Chondrocyte (in vitro differentiated cells): ENCODE measurements at regions not wholly inside any gene's neighbourhood (a gene's known extent, or its start where the extent isn't known, plus 50 kb on each side); places are given as distances from the start of the nearest gene placed in this dataset.

ENCODE experiments used
- DNase-seq: peaks from one replicate; pipeline ENCODE4 v3.0.0; 2021; ENCODE audit warnings: mixed read lengths, low spot score
- H3K27ac Mint-ChIP-seq: one replicate; pipeline ENCODE4 v1.8.0; 2021; ENCODE audit warnings: mild to moderate bottlenecking, moderate library complexity, mixed read lengths; ENCODE audit not compliant: unreplicated experiment
- H3K27me3 Mint-ChIP-seq: 2 replicates; pipeline ENCODE4 v1.8.0; 2021; ENCODE audit warnings: low read depth, mixed read lengths
- H3K36me3 Mint-ChIP-seq: 2 replicates; pipeline ENCODE4 v1.8.0; 2021; ENCODE audit warnings: low read depth, mixed read lengths
- H3K4me1 Mint-ChIP-seq: 2 replicates; pipeline ENCODE4 v1.8.0; 2021; ENCODE audit warnings: low read depth, mild to moderate bottlenecking, mixed read lengths
- H3K4me3 Mint-ChIP-seq: one replicate; pipeline ENCODE4 v1.8.0; 2021; ENCODE audit warnings: mild to moderate bottlenecking, moderate library complexity, mixed read lengths; ENCODE audit not compliant: unreplicated experiment
- H3K9me3 Mint-ChIP-seq: 2 replicates; pipeline ENCODE4 v1.8.0; 2021; ENCODE audit warnings: low read depth, mixed read lengths
- CTCF ChIP-seq: fragments of 200-600 bp; sonication (generic); IDR thresholded peaks from 2 replicates; pipeline ENCODE4 v1.5.0; 2021; ENCODE audit warnings: antibody characterized with exemption, mild to moderate bottlenecking, moderate library complexity

GRCh38 chr5:178794433-178794832 lies 64.0 kb upstream of the ZNF354A start:
- Mint-ChIP-seq H3K9me3 (peaks cover 24% of the 10 kb centered on the region), H3K4me3 (no peak overlapping the region), H3K27me3 (no peaks in the 10 kb centered on the region), H3K36me3 (no peaks in the 10 kb centered on the region), H3K27ac (no peak overlapping the region), H3K4me1 (no peaks in the 10 kb centered on the region)
- TF ChIP-seq CTCF: no peak
- peak; percentile 77 for DNase-seq

GRCh38 chr5:178793696-178794095 lies 63.2 kb upstream of the ZNF354A start:
- H3K27me3 Mint-ChIP-seq: no peaks in the 10 kb centered on the region
- no peak overlapping the region for H3K27ac Mint-ChIP-seq
- no peaks in the 10 kb centered on the region for H3K4me1 Mint-ChIP-seq
- H3K9me3 Mint-ChIP-seq: peaks cover 20% of the 10 kb centered on the region
- DNase-seq: peak; percentile 54
- no peak overlapping the region for H3K4me3 Mint-ChIP-seq
- no peaks in the 10 kb centered on the region for H3K36me3 Mint-ChIP-seq
- TF ChIP-seq CTCF: no peak

- peak; percentile 53 for TF ChIP-seq CTCF
- Mint-ChIP-seq H3K27me3 (no peaks in the 10 kb centered on the region), H3K36me3 (no peaks in the 10 kb centered on the region), H3K4me3 (no peak overlapping the region), H3K27ac (no peak overlapping the region), H3K9me3 (peaks cover 15% of the 10 kb centered on the region), H3K4me1 (no peaks in the 10 kb centered on the region)
- DNase-seq: peak; percentile 71
These were observed 62.7 kb upstream of the ZNF354A start for GRCh38 chr5:178793151-178793550.

GRCh38 chr5:178791976-178792375 lies 61.5 kb upstream of the ZNF354A start:
- H3K4me1 Mint-ChIP-seq: peaks cover 7% of the 10 kb centered on the region
- peak; percentile 49 for DNase-seq
- peaks cover 10% of the 10 kb centered on the region for H3K9me3 Mint-ChIP-seq
- H3K27me3 Mint-ChIP-seq: no peaks in the 10 kb centered on the region
- H3K4me3 Mint-ChIP-seq: no peak overlapping the region
- TF ChIP-seq CTCF: no peak
- H3K27ac Mint-ChIP-seq: no peak overlapping the region
- H3K36me3 Mint-ChIP-seq: no peaks in the 10 kb centered on the region

DNA sequence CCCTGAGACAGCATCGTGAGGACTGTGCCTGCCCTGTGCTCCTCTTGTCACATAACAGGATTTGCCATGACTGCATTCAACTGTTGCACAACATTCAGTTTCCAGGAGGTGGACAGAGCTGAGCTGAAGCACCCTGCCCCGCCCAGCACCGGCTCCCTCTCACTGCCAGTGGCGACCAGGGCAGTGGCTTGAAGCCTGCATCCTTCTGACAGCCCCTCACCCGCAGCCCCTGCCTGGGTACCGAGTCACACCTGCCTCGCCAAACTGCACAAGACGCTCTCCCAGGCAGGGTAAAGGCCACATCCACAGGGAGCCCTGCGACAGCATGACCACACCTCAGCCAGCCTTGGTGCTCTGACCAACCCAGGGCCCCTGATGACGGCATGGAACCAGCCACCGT lies 59.9 kb upstream of the ZNF354A start:
- H3K27me3 Mint-ChIP-seq: no peaks in the 10 kb centered on the region

More for the DNA sequence above, 59.9 kb upstream of the ZNF354A start:
- TF ChIP-seq CTCF: no peak
- no peak overlapping the region for H3K4me3 Mint-ChIP-seq
- peaks cover 10% of the 10 kb centered on the region for H3K9me3 Mint-ChIP-seq
- no peaks in the 10 kb centered on the region for H3K36me3 Mint-ChIP-seq
- H3K4me1 Mint-ChIP-seq: peaks cover 14% of the 10 kb centered on the region
- no peak overlapping the region for H3K27ac Mint-ChIP-seq
- DNase-seq: peak; percentile 75
